NAMALWA (cell line): ENCODE measurements at regions not wholly inside any gene's neighbourhood (a gene's known extent, or its start where the extent isn't known, plus 50 kb on each side); places are given as distances from the start of the nearest gene placed in this dataset.
A peak's percentile ranks its signal among the peaks of the same experiment; 100 is the strongest.
"Not testable (repeated sequence)": the region's sequence is repeated elsewhere in the genome, so short reads cannot be mapped to it uniquely, and the experiment has no call there.

Source experiments
- DNase-seq: peaks from one replicate; pipeline ENCODE4 v3.0.0-alpha.2; 2015; ENCODE audit warnings: low spot score

DNA sequence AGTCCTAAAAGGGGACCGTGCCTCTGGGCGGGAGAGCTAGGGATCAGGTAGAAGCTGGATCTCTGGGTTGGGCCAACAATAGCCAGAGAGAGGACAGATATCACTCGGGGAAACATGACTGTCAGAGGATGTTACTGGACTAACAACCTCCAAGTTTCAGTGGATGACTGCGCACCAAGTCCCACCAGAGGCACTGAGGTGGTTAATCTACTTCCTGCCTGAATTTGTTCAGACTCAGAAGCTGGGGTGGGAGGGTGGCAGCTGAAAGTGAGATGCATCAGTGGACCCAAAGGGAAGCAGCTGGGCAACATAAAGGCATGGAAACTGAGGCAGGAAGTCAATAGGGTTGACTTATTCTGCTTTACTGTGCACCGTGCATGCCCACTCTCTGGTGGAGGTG is 130.1 kb upstream of the SLC44A1 start:
- DNase-seq = peak; percentile 18

DNA sequence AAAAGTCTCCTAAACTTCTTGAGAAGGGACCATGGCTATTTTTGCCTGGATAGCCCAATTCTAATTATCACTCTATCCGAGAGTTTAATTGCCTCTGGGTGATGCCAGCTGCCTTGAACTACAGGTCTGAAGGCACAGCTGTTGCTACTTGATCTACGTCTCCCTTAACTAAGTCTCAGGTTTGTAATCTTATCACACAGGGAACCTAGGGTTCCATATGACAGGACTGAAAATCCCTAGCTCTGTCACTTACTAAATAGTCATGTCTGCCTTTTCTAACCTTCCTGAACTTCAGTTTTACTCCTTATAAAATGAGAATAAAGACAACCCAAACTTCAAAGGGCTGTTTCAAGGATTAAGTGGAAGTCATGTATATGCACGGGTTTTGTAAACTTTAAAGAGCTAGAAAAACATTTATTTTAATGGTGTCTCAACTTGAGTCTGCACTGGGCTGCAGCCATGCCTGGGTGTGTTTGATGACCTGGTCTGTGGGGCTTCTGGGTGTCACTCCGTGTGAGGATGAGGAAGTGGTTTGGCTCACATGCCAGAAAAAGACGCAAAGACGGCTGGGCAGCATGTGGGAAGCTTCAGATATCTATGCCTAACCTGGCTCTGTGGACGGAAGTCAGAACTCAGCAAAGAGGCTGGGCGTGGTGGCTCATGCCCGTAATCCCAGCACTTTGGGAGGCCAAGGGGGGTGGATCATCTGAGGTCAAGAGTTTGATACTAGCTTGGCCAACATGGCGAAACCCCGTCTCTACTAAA is 129.3 kb upstream of the SLC44A1 start:
- peak; percentile 21 for DNase-seq

DNA sequence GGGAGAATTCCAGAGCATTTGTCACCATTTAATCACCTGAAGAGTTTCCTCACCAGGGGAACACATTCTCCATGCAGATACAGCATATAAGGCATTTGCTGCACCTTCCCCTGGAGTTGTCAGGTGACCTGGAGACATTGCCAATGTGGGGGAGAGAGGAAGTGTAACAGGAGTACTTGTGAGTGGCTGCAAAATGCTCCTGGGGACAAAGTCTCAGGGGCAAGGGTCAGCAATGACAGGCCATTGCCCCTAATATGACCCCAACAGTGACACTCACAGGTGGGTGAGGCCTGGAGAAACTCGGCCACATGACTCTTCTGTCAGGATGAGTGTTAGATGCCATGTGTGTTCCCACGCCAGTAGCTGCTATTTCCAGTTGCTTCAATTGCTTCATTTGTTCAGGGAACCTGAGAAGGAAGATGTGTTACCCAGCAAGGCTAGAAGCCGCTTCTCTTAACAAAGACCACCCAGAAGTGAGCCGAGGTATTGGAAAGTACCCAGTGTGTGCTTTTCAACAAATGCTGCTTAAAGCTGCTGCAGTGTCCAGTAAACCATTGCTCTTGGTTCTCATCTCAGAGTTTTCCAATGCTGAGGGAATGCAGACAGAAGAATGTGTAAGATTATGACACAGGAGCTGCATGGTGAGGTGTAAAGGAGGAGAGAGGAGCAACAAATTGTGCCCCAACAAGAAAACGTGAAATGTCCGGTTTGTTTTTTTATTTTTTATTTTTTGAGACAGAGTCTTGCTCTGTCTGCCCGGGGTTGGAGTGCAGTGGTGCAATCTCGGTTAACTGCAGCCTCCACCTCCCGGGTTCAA is 128.2 kb upstream of the SLC44A1 start:
- DNase-seq = no peak

DNA sequence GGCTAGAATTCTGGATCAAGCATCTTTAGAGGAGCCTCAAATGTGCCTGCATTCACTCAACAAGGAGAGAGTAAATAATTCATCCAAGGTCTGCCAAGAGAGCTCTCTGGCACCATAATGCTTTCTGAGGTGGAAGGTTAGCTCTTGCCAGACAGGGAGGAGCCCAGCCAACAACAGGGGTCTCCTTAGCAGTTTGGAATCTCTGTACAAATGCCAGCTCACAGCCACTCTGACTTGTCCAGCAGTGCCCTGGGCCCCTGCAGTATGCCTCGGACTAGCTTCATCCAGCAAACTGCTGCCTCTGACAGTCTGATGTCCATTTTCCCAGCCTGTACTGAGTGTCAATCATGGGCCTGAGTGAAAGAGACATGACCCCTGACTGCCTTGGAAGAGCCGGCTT is 127.2 kb upstream of the SLC44A1 start:
- DNase-seq = no peak

DNA sequence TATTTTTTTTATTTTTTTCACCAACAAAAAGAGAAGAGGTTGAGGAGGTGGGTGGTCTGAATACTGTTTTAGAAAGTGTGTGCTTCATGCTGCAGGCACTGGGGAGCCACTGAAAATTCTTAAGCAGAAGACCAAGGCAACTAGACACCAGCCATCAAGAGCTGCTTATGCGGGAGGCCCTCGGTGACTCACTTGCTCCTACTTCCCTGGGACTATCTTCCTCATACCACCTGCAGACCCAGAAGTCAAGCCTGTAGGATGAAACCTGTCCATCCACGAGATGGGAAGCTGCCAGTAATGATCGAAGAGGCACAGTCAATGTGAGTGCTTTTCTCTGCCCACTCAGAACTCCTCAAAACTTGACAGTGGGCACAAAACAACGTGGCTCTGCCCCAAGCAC is 125.8 kb upstream of the SLC44A1 start:
- no peak for DNase-seq

DNA sequence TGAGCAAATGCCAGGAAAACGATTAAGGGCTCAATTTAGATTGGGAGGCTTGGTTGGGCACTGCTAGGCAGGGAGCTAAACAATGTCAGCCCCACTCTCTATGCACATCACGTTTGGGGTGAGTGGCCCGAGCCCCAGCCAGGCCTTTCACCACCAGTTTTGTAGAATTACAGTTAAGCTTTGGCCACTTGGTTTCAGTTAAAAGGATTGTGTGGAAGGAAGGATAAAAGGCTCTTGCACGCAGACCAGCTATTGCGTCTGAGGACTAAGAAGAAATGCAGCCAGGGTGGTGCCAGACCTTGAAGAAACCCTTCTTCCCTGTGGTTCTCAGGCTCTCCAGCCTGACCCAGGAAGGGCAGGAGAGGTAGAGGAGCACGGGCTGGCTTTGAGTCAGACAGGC is 125.3 kb upstream of the SLC44A1 start:
- DNase-seq = no peak

DNA sequence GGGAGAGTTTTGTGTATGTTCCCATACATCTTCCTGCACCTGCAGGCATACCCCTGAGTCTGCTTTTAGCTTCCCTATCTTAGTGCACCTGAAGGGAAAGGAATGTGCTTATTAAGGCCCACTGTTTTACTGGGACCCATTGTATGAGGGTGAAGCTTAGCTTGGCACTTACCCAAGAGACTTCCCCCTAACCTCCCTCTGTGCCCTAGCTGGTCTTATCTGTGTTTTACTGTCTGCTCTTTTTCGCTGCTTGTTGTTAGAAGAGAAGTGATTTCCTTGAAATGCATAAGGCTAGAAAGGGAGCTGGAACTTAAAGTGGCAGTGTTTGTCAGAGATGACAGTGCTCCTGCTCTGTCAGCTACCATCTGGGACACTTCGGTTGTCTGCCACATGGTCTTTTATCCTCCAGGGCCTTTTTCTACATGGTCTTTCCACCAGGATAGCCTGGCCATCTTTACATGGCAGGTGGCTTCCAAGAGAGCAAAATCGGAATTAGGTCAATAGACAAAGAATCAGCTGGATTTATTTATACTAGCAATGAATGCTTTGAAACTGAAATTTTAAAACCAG is 122.5 kb upstream of the SLC44A1 start:
- DNase-seq = no peak

DNA sequence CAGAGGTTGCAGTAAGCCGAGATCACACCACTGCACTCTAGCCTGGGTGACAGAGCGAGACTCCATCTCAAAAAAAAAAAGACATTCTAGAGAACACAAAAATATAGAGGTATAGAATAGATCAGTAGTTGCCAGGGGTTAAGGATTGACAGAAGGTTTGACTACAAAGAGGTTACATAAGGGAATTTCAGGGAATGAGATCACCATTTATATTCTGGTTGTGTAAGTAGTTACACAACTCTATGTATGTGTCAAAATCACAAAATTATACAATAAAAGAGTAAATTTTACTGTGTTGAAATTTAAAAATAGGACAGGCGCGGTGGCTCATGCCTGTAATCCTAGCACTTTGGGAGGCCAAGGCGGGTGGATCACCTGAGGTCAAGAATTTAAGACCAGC is 119.9 kb upstream of the SLC44A1 start:
- not testable (repeated sequence) for DNase-seq

DNA sequence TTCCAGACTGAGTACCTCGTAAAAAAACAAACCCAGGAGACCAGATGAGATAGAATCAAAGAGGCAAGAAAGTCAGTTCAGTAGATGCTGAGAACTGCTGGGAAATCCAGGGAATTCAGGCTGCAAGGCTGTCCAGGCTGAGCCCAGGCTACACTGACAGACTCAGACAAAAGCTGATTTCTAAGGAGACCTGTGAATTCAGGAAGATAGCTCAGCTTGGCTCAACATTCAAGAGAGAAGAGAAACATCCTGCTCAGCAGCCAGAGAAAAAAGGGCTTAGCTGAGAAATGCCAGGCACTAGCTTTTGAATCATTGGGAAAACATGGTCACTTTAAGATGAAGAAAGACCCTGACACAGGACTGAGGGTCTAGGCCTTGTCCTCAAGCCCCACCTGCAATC is 118.2 kb upstream of the SLC44A1 start:
- DNase-seq = no peak

DNA sequence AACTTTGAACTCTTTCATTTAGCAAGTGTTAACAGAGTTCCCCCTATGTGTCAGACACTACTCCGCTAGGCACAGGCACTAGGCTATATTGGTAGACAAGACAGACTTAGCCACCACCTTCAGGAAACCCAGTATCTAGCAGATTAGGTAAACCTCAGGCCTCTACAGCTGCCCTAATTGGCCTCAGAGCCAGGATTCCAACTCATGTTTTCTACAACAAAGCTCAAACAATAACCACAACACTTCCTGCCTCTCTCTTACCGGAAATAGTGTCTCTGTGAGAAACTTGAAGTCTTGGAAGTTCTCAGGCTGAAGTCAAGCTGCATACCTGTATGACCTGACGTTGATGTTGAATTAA is 116.6 kb upstream of the SLC44A1 start:
- peak; percentile 34 for DNase-seq

DNA sequence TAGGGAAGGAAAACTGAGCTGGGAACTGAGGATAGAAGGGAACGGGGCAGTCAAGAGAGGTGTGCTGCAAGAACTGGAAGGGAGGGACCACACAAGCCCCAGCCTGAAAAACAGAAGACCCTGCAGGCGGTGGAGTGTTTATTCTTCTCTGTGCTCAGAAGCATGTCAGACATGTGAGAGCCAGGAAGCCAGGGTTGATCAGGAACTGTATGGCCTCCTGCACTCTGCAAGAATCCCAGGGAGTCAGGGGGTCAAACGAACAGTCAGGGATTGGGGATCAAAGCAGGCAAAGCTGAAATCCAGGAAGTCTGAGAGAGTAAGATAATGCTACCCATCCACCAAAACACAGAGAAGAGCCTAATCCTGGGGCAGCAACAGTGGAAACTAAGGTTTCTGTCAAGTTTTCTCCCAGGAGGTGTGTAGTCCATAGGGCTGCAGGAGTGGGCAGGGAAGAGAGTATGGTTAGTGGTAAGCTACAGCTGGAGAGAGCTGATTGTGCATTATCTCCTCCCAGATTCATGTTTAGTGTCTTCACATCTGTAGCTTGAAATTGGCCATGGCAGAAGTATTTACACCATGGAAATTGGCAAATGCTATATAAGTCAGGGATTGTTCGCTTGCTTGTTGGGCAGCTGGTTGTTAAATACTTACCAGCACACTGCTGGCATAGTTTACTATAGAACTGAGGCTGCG is 115.4 kb upstream of the SLC44A1 start:
- no peak for DNase-seq

DNA sequence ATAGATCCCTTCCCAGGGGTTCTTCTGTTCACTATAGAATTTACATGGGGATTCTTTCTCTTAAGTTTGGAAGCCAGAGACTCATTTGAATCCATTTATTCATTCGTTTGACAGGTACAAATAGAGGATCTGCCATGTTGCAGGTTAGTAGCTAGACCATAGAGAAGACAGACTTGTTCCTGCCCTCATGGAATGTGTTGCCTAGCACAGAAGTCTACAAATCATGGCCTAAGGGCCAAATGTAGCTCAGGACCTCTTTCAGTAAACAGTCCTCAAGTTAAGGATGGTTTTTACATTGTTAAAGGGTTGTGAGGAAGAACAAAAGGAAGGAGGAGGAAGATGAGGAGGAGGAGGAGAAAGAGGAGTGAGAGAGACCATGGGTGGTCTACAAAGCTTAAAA is 114.7 kb upstream of the SLC44A1 start:
- DNase-seq = no peak

DNA sequence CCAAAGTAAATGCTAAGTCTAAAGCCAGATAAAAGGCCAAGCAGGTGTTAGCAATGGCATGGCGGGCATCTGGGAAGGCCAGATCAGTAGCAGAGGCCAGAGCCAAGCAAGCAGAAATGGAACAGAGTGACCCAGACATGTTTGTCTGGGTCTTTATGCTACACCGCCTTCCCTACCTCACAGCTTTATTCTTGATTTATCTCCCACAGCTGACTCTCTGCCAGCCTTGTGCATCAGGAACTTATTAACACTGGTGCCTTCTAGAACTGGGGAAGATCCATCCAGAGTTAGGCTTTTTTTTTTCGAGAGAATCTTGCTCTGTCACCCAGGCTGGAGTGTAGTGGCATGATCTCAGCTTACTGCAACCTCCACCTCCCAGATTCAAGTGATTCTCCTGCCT is 112.5 kb upstream of the SLC44A1 start:
- DNase-seq = no peak

DNA sequence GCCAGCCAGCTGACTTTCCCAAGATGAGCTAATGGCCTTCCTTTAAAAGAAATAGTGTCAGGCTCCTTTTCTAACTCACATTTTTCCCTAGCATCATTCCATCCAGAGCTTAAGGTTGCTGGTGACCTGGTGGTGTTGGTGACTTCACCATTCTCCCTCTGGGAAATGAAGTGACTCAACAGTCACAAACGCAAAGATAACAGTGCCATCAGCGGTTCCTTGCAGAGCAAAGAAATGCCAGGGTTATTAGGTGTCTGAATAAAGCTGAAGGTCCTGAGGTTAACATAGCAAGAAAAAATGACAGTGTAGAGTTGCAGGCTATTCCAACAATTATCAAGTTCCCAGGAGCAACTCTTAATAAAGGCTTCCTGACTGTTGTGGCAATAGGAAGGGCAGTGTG is 111.8 kb upstream of the SLC44A1 start:
- DNase-seq = no peak

DNA sequence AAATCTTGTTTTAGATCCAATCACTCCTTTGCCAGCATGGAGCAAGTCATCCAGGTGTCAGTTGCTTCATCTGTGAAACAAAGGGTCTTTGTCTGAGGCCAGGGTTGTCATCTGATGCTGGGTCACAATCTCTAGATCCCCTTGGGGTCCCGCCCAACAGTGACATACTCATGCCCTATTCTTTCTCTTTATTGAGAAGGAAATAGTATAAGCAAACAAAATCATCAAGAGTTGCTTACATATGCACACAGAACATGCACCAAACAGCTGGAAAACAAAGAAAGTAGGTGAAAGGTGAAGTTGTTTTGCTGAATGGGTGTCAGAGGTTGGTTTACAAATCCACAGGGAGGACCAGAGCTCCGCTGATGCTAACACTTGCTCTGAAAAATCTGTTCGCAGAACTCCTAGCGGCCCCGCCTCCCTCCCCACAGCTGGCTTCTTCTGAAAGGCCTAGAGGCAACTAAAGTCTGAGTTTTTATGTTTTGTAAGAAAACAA is 106.1 kb upstream of the SLC44A1 start:
- no peak for DNase-seq

DNA sequence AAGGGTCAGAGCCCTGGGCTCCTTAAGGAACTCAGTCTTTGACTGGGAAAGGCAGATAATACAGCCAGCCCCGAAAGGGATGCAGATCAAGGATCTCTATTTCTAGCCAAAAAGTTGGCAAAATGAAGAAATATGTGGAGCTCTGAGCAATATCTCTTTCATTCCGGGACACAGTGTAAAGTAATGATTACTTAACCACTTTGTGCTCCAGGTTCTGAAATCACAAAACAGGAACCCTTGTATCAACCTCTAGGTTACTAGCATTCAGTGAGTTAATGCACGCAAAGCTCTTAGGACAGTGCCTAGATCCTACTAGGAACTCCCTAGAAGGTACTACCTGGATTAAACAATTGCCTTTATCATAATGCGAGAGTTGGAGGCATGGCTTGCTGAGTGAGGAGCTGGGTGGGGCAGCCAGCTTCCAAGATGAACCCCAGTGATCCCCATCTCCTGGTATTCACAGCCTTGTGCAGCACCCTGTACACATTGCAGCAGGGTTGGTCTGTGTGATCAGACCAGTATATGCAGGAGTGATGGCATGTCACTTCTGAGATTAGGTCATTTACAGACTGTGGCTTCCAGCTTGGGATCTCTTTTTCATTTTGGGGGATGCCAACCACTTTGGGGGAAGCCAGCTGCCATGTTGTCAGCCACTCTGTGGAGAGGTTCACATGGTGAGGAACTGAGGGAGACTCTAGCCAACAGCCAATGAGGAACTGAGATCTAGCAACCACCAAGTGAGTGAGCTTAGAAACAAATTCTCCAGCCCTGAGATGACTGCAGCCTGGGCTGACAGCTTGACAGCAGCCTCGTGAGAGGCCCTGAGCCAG is 103.1 kb upstream of the SLC44A1 start:
- DNase-seq = no peak

DNA sequence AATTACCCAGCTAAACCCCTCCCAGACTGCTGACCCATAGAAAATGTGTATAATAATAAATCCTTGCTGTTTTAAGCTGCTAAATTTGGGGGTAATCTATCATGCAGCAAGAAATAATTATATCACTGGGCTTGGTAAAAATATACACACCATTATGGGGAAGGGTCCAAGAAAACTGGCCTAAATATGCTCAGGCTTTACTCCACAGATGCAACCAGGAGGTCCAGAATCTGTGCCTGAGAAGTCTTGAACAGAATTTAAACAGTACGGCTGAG is 102.5 kb upstream of the SLC44A1 start:
- DNase-seq = no peak

DNA sequence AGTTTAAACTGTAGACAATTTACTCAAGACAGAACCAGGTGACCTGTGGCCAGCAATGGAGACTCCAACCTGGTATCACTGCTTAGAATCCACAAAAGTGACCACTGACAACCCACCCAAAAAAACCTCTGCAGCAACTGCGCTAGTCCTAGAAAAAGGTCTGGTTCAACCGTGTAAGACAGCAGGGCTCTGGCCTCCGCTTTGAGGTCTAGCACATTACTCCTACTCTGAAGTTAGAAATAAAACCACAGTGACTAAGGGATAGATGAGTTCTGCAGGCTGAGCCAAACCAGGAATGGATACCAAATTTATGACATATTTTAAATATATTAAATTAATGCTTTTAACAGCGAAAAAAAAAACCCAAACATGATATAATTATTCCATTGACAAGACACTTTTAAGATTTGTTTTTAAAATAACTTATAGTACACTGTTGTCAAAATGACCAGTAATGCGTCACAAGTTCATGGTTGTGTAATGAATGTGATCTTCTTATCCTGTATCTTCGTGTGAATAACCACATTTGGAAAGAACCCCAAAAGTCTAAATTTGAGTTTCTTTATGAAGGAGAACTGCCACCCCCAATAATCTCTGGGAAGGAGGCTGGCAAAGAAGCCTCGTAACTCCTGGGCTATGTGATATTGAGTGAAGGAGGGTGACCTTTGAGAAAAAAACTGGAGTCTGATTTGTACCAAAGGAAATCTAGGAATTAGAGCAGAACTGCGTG is 101.9 kb upstream of the SLC44A1 start:
- DNase-seq = no peak

DNA sequence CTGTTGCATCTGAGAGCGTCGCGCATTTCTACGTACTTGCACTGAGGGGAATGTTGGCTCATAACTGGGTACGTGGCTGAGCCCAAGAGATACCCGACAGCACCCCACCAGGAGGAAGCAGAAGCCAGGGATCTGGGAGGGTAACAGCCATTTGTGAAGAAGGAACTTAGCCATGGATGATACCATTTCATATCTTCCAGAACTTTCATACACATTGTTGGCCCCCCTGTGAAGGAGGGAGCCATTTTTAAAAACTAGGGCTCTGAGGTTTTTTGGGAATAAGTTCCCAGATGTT is 101.4 kb upstream of the SLC44A1 start:
- no peak for DNase-seq

DNA sequence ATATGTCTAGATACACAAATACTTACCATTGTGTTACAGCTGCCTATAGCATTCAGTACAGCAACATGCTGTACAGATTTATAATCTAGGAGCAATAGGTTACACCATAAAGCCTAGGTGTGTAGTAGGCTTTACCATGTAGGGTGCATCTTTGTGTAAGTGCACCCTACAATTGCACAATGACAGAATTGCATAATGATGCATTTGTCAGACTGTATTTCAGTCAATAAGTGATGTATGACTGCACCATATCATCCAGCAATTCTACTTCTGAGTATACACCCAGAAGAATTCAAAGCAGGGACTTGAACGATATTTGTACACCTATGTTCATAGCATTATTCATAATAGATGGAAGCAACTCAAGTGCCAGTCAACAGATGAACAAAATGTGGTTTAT is 100.4 kb upstream of the SLC44A1 start:
- no peak for DNase-seq

DNA sequence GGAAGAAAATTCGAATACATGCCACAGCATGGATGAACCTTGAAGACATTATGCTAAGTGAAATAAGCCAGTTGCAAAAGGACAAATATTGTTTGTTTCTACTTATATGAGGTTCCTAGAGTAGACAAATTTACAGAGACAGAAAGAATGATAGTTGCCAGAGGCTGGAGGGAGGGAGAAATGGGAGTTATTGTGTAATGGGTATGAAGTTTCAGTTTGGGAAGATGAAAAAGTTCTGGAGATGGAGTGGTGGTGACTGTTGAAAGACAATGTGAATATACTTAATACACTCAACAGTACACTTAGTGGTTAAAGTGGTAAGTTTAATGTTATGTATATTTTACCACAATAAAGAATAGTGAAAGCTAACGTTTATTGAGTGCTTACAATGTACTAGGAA is 99.6 kb upstream of the SLC44A1 start:
- DNase-seq = no peak

DNA sequence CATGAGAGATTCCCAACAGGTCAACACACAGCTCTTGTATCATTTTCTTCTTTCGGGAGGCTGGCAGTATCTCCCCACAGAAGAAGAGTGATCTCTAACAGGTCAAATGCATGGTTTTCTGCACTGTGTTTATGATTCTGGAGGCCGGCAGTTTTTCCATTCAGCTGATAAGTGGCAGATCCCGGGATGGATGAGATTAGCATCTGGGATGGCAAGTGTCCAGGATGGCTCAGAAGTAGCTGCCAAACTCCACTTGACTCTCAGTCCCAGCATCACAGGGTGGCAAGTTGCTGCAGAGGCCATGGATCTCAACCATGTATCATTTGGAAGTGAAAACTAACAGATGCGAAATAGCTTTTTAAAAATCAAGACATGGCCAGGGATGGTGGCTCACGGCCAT is 97.8 kb upstream of the SLC44A1 start:
- DNase-seq = no peak
